ENCODE measurements at regions not wholly inside any gene's neighbourhood (a gene's known extent, or its start where the extent isn't known, plus 50 kb on each side); places are given as distances from the start of the nearest gene placed in this dataset.

GRCh38 chr1:234941321-234942011 is 187.2 kb downstream of the TOMM20 start:
- Histone ChIP-seq H3K9ac (ENCODE audit: low read length) (no peak overlapping the region), H3K36me3 (ENCODE audit: insufficient read depth, low read length) (no peaks in the 10 kb centered on the region), H3K9me2 (ENCODE audit: insufficient read depth, low read length) (no peaks in the 10 kb centered on the region), H3K79me2 (replicated peaks; ENCODE audit: insufficient read depth, low read length) (no peaks in the 10 kb centered on the region), H3K27ac (ENCODE audit: low read length) (no peak overlapping the region), H4K20me1 (ENCODE audit: insufficient read depth) (no peaks in the 10 kb centered on the region), H3F3A (ENCODE audit: insufficient read depth, low read length, poor library complexity, severe bottlenecking) (no peaks in the 10 kb centered on the region), H3K27me3 (ENCODE audit: insufficient read depth, low read depth, low read length) (no peaks in the 10 kb centered on the region), H3K4me3 (ENCODE audit: low read length) (no peak overlapping the region), H3K9me3 (ENCODE audit: low read length) (no peaks in the 10 kb centered on the region), H2AFZ (ENCODE audit: low read depth, low read length) (no peak overlapping the region), H3K4me2 (ENCODE audit: low read length) (no peak overlapping the region)
- no peak for TF ChIP-seq SMC3 (conservative IDR thresholded peaks at IDR 0.05; ENCODE audit: poor library complexity)

GRCh38 chr1:234940841-234941240 is 187.8 kb downstream of the TOMM20 start:
- H3F3A ChIP-seq (ENCODE audit: insufficient read depth, low read length, poor library complexity, severe bottlenecking) = no peaks in the 10 kb centered on the region
- no peaks in the 10 kb centered on the region for H3K9me2 ChIP-seq (ENCODE audit: insufficient read depth, low read length)
- no peak overlapping the region for H2AFZ ChIP-seq (ENCODE audit: low read depth, low read length)
- no peak overlapping the region for H3K4me3 ChIP-seq (ENCODE audit: low read length)
- TF ChIP-seq SMC3 (conservative IDR thresholded peaks at IDR 0.05; ENCODE audit: poor library complexity) (no peak), EP300 (conservative IDR thresholded peaks at IDR 0.05; ENCODE audit: poor library complexity, severe bottlenecking) (no peak), CTCF (IDR thresholded peaks at IDR 0.05; ENCODE audit: poor library complexity, severe bottlenecking) (no peak), EZH2 (IDR thresholded peaks at IDR 0.05; ENCODE audit: borderline replicate concordance, insufficient read depth, low read length, poor library complexity, severe bottlenecking) (no peak), POLR2AphosphoS5 (IDR thresholded peaks at IDR 0.05) (no peak), REST (IDR thresholded peaks at IDR 0.05; ENCODE audit: borderline replicate concordance) (no peak), RAD21 (conservative IDR thresholded peaks at IDR 0.05) (no peak), MXI1 (conservative IDR thresholded peaks at IDR 0.05; ENCODE audit: poor library complexity, severe bottlenecking) (no peak)
- no peaks in the 10 kb centered on the region for H3K27me3 ChIP-seq (ENCODE audit: insufficient read depth, low read depth, low read length)
- no peak overlapping the region for H3K27ac ChIP-seq (ENCODE audit: low read length)
- no peak overlapping the region for H3K9ac ChIP-seq (ENCODE audit: low read length)
- H3K9me3 ChIP-seq (ENCODE audit: low read length) = no peaks in the 10 kb centered on the region
- no peaks in the 10 kb centered on the region for H4K20me1 ChIP-seq (ENCODE audit: insufficient read depth)
- H3K79me2 ChIP-seq (replicated peaks; ENCODE audit: insufficient read depth, low read length) = no peaks in the 10 kb centered on the region
- no peaks in the 10 kb centered on the region for H3K36me3 ChIP-seq (ENCODE audit: insufficient read depth, low read length)
- no peak overlapping the region for H3K4me2 ChIP-seq (ENCODE audit: low read length)

GRCh38 chr1:234938924-234939323 is 189.7 kb downstream of the TOMM20 start:
- Histone ChIP-seq H4K20me1 (ENCODE audit: insufficient read depth) (no peaks in the 10 kb centered on the region), H3K9me2 (ENCODE audit: insufficient read depth, low read length) (no peaks in the 10 kb centered on the region), H3K27me3 (ENCODE audit: insufficient read depth, low read depth, low read length) (no peaks in the 10 kb centered on the region), H2AFZ (ENCODE audit: low read depth, low read length) (no peak overlapping the region), H3K4me3 (ENCODE audit: low read length) (no peak overlapping the region), H3K9ac (ENCODE audit: low read length) (no peak overlapping the region), H3K4me2 (ENCODE audit: low read length) (no peak overlapping the region), H3K79me2 (replicated peaks; ENCODE audit: insufficient read depth, low read length) (no peaks in the 10 kb centered on the region), H3K36me3 (ENCODE audit: insufficient read depth, low read length) (no peaks in the 10 kb centered on the region), H3K9me3 (ENCODE audit: low read length) (no peaks in the 10 kb centered on the region), H3F3A (ENCODE audit: insufficient read depth, low read length, poor library complexity, severe bottlenecking) (no peaks in the 10 kb centered on the region), H3K27ac (ENCODE audit: low read length) (no peak overlapping the region)
- TF ChIP-seq MXI1 (conservative IDR thresholded peaks at IDR 0.05; ENCODE audit: poor library complexity, severe bottlenecking) = no peak

Measured in neural cell (in vitro differentiated cells).